Gastroesophageal sphincter (tissue), 4 donors: ENCODE measurements at regions not wholly inside any gene's neighbourhood (a gene's known extent, or its start where the extent isn't known, plus 50 kb on each side); places are given as distances from the start of the nearest gene placed in this dataset.

ENCODE experiments used
- ATAC-seq: fragments of 150-250 bp; one replicate; pipeline ENCODE4 v1.9.1; 2016; ENCODE audit warnings: mild to moderate bottlenecking, moderate library complexity
- H3K27ac ChIP-seq, 4 donors: fragments of 200-600 bp; sonication (generic) in 3 of 4; 1 replicate in 3 of 4; 2 replicates in 1 of 4; pipeline ENCODE4 v1.5.1; 2016 to 2019
- H3K27me3 ChIP-seq: fragments of 200-600 bp; sonication (generic); one replicate; pipeline ENCODE4 v1.5.1; 2019
- H3K36me3 ChIP-seq, 2 donors: fragments of 200-600 bp; sonication (generic); one replicate each; pipeline ENCODE4 v1.5.1; 2019; ENCODE audit warnings: control low read depth in 1 of 2
- H3K4me1 ChIP-seq, 3 donors: fragments of 200-600 bp; sonication (generic); 1 replicate in 2 of 3; 2 replicates in 1 of 3; pipeline ENCODE4 v1.5.1; 2016 to 2019; ENCODE audit warnings: control low read depth in 2 of 3
- H3K4me3 ChIP-seq, 2 donors: fragments of 200-600 bp; sonication (generic); one replicate each; pipeline ENCODE4 v1.5.1; 2019; ENCODE audit warnings: mild to moderate bottlenecking in 1 of 2, moderate library complexity in 1 of 2
- H3K9me3 ChIP-seq, 3 donors: fragments of 200-600 bp; sonication (generic); one replicate each; pipeline ENCODE4 v1.5.1; 2017 to 2019; ENCODE audit warnings: control low read depth in 2 of 3
- EP300 ChIP-seq: sonication (generic); formaldehyde crosslinking; IDR thresholded peaks from one replicate; pipeline ENCODE4 v1.6.1; 2017; ENCODE audit warnings: antibody characterized with exemption, mild to moderate bottlenecking
- POLR2A ChIP-seq, 2 donors: fragments of 450-650 bp; IDR thresholded peaks; one replicate each; pipeline ENCODE4 v1.6.1; 2017; ENCODE audit warnings: antibody characterized with exemption in 2 of 2, mild to moderate bottlenecking in 2 of 2, moderate library complexity in 1 of 2
- POLR2AphosphoS5 ChIP-seq: sonication (generic); formaldehyde crosslinking; IDR thresholded peaks from one replicate; pipeline ENCODE4 v1.6.1; 2017; ENCODE audit warnings: antibody characterized with exemption
- WGBS, 2 donors: methylation state at CpG; one replicate each; pipeline ENCODE4 v1.1.5; 2018; ENCODE audit warnings: low coverage in 1 of 2; 5-methylcytosine and 5-hydroxymethylcytosine counted together
- TF ChIP-seq, protein P1 (sequence below), 4 experiments: fragments of 200-600 bp in 2 of 4; fragments of 450-650 bp in 2 of 4; sonication (generic) in 1 of 4; IDR thresholded peaks; one replicate each; pipeline ENCODE4 v1.5.1; 2017 to 2019; ENCODE audit warnings: antibody characterized with exemption in 4 of 4, mild to moderate bottlenecking in 2 of 4, moderate library complexity in 2 of 4

DNA sequence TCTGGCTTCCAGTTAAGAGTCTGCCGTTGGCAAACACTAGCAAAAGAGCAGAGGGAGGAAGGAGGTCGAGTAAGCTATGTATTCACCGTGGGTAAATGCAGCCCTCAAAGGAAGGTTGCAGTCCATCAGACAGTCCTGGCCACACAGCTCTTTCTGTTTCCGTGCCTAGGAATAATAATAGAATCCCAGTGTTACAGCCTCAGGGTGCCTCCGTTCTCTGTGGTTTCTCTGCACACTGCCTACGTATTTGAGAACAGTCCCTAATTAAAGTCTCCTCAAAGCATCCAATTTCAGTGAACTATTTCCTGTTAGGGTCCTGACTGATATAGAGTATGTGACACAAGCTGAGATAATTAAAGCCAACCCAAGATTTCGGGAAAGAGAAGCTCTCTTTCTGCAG, 176.7 kb downstream of the GPAM start:
- Histone ChIP-seq H3K27me3 (no peaks in the 10 kb centered on the region), H3K9me3 (no peaks in the 10 kb centered on the region), H3K4me3 (no peak overlapping the region), H3K4me1 (no peaks in the 10 kb centered on the region), H3K27ac (no peak overlapping the region), H3K36me3 (no peaks in the 10 kb centered on the region)
- no peak for ATAC-seq
- TF ChIP-seq POLR2AphosphoS5 (no peak), POLR2A (IDR thresholded peaks at IDR 0.05) (no peak), EP300 (no peak)
- TF ChIP-seq, protein P1, sequence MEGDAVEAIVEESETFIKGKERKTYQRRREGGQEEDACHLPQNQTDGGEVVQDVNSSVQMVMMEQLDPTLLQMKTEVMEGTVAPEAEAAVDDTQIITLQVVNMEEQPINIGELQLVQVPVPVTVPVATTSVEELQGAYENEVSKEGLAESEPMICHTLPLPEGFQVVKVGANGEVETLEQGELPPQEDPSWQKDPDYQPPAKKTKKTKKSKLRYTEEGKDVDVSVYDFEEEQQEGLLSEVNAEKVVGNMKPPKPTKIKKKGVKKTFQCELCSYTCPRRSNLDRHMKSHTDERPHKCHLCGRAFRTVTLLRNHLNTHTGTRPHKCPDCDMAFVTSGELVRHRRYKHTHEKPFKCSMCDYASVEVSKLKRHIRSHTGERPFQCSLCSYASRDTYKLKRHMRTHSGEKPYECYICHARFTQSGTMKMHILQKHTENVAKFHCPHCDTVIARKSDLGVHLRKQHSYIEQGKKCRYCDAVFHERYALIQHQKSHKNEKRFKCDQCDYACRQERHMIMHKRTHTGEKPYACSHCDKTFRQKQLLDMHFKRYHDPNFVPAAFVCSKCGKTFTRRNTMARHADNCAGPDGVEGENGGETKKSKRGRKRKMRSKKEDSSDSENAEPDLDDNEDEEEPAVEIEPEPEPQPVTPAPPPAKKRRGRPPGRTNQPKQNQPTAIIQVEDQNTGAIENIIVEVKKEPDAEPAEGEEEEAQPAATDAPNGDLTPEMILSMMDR (IDR thresholded peaks at IDR 0.05): no peak
- WGBS, 2 donors: 73 to 78% methylated on average over 3 to 7 of the region's 7 CpGs

DNA sequence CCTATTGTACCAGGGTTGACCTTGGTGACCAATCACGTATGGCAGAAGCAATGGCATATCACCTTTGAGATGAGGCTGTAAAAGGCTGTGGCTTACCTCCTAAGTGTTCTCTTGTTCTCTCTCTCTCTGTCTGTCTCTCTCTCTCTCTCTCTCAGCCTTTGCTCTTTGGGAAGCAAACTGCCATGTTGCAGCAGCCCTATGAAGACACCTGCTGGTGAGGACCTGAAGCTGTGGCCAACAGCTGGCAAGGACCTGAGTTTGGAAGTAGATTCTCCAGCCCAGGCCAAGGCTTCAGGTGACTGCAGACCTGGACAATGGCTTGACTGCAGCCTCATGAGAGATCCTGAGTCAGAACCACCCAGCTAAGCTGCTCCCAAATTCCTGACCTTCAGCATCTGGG, 161.4 kb downstream of the GPAM start:
- Histone ChIP-seq H3K27ac (no peak overlapping the region), H3K4me1 (no peaks in the 10 kb centered on the region), H3K9me3 (no peaks in the 10 kb centered on the region), H3K27me3 (no peaks in the 10 kb centered on the region), H3K36me3 (no peaks in the 10 kb centered on the region), H3K4me3 (no peak overlapping the region)
- TF ChIP-seq, protein P1 (IDR thresholded peaks at IDR 0.05): no peak
- no peak for TF ChIP-seq POLR2AphosphoS5
- TF ChIP-seq EP300: no peak
- TF ChIP-seq POLR2A (IDR thresholded peaks at IDR 0.05): no peak
- ATAC-seq: no peak
- WGBS, 2 donors: 50 to 80% methylated on average over 1 of the region's 1 CpG

DNA sequence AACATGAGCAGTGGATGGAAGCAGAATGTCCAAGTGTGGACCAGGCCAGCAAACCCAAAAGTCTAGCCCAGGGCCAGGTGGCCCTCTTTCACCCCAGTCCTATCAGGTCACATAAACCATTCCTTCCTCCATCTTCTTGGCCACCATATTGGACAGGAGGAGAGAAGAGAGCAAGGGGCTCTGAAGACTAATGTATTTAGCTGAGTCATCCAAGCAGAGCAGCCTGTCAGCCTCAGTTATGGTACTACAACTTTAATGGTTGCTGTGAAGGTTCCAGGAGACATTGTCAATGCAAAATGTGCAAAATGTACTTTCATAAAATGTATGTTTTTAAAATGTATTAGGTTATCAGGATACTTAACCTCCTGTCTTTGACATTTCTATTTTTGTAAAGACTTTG, 159.5 kb downstream of the GPAM start:
- TF ChIP-seq, protein P1 (IDR thresholded peaks at IDR 0.05): no peak
- no peak for TF ChIP-seq EP300
- no peak for TF ChIP-seq POLR2A (IDR thresholded peaks at IDR 0.05)
- TF ChIP-seq POLR2AphosphoS5: no peak
- Histone ChIP-seq H3K4me3 (no peak overlapping the region), H3K27me3 (no peaks in the 10 kb centered on the region), H3K27ac (no peak overlapping the region), H3K9me3 (no peaks in the 10 kb centered on the region), H3K36me3 (no peaks in the 10 kb centered on the region), H3K4me1 (no peaks in the 10 kb centered on the region)
- no peak for ATAC-seq

DNA sequence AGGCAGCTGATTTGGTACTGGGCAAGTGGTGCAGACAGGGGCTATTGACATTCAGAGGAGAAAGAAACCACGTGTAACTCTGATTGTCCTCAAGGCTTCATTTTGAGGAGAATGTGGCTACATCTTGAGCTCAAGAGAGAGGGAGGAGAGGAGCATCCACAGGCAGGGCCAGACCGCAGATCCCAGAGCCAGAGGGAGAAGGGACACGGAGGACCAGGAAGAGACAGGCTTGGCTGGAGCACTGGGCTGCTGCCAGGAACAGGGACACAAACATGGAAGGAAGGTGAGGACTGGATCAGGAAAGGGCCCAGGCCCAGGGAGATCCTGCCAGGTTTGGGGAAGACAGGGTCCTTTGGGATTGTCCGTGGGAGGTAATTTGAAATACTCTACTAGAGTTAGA, 158.3 kb downstream of the GPAM start:
- no peak overlapping the region for H3K27ac ChIP-seq
- H3K36me3 ChIP-seq: no peaks in the 10 kb centered on the region
- H3K27me3 ChIP-seq: no peaks in the 10 kb centered on the region
- no peaks in the 10 kb centered on the region for H3K4me1 ChIP-seq
- no peak for TF ChIP-seq POLR2A (IDR thresholded peaks at IDR 0.05)
- TF ChIP-seq, protein P1 (IDR thresholded peaks at IDR 0.05): no peak
- TF ChIP-seq EP300: no peak
- H3K9me3 ChIP-seq: peaks cover 0 to 9% (median 0%) of the 10 kb centered on the region in 3 donors
- 88 to 89% methylated on average over 1 to 4 of the region's 4 CpGs for WGBS, 2 donors
- no peak overlapping the region for H3K4me3 ChIP-seq
- ATAC-seq: no peak

DNA sequence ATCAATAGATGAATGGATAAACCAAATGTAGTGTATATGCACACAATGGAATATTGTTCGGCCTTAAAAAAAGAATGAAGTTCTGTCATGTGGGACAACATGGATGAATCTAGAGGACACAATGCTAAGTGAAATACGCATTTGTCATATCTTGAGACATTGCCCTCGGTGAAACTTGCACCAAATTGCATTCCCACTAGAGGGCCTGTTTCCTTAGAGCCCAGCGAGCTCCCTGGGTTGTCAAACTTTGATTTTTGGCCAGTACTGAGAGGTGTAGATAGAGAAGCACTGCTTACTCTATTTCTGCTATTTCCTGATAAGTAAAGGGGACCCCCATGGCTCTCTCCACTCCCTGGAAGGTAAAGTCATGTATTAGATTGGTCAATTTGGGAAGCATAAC, 157.1 kb downstream of the GPAM start:
- H3K36me3 ChIP-seq: no peaks in the 10 kb centered on the region
- ATAC-seq: no peak
- H3K4me1 ChIP-seq: no peaks in the 10 kb centered on the region
- no peak for TF ChIP-seq POLR2A (IDR thresholded peaks at IDR 0.05)
- TF ChIP-seq, protein P1 (IDR thresholded peaks at IDR 0.05): no peak
- no peak for TF ChIP-seq POLR2AphosphoS5
- no peak for TF ChIP-seq EP300
- H3K9me3 ChIP-seq: peaks cover 0 to 21% (median 0%) of the 10 kb centered on the region in 3 donors
- no peak overlapping the region for H3K27ac ChIP-seq
- no peaks in the 10 kb centered on the region for H3K27me3 ChIP-seq
- WGBS, 2 donors: 58 to 65% methylated on average over 3 to 4 of the region's 4 CpGs
- no peak overlapping the region for H3K4me3 ChIP-seq
